Renal cortical epithelial cell (primary cell): ENCODE measurements at regions not wholly inside any gene's neighbourhood (a gene's known extent, or its start where the extent isn't known, plus 50 kb on each side); places are given as distances from the start of the nearest gene placed in this dataset.
"Not testable (repeated sequence)": the region's sequence is repeated elsewhere in the genome, so short reads cannot be mapped to it uniquely, and the experiment has no call there.

Experiments used
- DNase-seq: peaks from one replicate; pipeline ENCODE4 v3.0.0-alpha.2; 2011; ENCODE audit warnings: low read depth

DNA sequence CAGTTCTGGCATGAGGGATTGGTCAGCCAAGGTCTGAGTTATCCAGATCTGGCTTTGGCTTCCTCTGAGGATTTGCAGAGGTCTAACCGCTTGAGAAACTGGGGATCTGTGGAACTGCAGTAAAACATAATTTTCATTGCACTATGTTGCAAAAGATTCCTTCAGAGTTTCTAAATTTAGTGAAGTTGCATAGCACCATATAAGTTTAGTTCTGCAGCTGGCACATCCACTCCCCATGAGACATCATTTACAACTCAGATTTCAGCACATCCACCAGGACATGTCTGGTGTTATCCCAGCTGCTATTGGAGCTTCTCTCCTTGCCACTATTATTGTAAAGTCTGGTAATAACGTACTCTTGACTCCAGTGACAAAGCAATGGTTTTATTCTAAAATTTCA lies 181.5 kb downstream of the CWF19L2 start:
- DNase-seq, result no peak

DNA sequence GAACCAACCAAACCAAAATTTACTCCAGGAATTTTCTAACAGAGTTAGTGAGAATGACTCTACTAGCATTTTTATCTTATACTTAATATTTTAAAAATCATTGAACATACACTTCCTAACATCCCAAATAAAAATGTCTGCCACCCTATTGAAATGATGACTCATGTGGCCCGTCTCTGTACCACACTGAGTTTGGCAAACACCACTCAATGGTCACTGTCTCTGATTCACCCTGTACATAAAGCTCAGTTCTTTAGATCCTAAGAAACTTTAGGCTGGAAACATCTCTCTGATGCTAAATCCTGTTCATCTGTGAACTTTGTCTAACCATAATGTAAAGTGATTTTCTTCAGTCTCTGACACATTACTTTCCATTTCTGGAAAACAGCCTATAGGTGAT lies 182.0 kb downstream of the CWF19L2 start:
- no peak for DNase-seq

DNA sequence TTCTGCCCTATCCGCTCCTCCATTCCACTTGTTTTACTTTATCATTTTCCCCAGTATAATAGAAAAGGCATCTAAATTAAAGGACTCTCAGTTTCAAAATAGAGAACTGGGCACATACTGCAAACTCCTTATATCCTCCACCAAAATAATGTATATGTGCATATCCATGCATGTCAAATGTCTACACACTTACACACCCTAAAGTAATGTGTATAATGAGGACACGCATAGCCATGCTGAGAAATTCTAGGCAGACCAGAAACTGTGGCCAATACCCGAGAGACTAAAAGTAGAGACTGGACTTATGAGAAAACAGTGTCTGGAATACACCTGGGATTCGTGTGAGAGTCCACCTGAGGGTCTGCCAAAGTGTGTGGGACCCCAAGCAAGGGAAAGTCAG lies 183.5 kb downstream of the CWF19L2 start:
- no peak for DNase-seq

DNA sequence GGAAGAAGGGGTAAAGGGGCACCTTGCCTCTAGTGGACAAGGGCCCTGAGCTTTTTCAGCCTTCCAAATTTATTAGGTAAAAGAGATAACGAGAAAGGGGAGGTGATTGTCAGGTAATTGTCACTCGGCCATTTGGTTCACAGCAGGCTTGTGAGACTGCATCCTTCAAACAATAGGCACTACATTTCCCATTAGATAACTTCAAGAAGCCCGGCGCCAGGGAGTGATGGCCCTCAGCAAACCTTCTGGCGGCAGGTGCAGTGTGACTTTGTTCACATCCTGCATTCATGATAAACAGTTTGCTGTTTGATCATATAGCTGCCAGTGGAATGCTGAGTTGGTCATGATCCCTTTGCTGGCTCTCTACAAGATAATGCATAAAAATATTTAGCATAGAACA lies 185.1 kb downstream of the CWF19L2 start:
- DNase-seq, result no peak

DNA sequence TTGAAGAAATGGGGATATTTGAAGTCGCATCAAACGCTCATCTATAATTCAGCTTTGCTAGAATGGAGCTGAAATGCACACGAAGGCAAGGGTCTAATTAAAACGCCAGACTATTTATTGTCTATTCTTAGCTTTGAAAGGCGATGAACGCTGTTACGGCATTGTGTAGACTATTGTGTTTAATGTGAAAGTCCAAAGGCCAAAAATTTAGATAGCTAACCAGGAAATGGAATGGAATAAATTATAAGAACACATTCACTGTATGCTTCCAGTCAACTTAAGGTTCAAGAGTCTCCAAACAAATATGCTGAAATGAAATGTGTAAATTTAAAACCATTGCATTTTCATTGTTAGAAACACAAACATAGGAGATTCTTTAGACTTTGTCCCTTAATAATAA lies 186.2 kb downstream of the CWF19L2 start:
- DNase-seq, result no peak

DNA sequence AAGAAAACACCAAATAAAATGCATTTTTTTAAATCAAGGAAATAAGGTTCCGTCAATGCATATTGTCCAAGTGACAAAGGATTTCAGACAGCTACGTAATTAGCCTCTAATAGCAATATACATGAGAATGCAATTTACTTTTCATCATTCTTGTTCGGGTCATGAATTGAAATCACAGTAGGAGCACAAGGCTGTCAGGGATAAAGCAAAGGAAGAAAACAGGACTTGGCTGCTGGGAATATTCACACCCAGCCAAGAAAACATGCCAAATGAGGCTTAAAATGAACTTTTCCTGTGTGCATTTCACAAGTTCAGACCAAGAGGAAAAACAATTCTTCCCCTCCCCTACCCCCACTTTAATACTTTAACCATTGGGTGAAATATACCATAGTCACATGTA lies 188.6 kb downstream of the CWF19L2 start:
- DNase-seq, result no peak

DNA sequence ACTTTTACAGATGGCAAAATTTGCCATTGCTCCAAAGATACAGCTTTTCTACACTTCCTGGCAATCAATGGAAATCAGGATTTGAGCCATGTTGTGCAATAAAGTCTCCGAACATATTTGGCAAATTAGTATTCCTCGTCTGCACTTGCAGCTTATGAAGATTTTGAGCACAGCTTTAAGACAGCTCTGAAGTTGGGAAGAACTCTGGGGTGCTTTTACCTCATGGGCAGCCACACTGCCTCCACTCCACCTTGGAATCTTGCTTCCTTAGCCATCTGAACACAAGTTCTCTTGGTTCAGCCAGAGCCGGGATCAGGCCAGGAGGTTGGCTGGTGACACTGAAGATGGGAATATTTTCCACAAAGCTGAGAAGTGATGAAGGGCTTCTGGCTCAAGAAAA lies 191.2 kb downstream of the CWF19L2 start:
- no peak for DNase-seq

DNA sequence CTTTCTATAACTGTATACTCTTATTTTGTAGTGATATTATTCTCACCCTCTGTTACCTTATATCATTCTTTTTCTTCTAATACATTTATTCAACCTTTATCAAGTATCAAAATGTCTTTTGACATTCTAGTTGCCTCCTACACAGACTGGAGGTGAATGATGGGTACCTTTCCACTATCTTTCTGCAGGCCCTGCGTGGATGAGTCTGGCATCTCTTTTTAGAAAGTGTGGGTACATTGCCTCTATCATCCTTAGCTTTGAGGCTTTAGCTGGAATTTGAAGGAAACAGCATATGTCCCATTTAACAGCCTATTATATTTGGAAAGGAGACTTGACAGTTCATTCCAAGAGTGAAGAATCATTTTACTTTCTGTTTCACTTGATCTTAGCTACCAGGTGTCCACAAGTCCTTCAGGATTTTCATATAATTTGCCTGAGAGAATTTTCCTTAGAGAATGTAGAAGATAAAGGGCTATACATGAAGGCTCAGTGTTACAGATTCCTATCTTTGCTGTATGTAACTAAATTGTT lies 192.0 kb downstream of the CWF19L2 start:
- no peak for DNase-seq

DNA sequence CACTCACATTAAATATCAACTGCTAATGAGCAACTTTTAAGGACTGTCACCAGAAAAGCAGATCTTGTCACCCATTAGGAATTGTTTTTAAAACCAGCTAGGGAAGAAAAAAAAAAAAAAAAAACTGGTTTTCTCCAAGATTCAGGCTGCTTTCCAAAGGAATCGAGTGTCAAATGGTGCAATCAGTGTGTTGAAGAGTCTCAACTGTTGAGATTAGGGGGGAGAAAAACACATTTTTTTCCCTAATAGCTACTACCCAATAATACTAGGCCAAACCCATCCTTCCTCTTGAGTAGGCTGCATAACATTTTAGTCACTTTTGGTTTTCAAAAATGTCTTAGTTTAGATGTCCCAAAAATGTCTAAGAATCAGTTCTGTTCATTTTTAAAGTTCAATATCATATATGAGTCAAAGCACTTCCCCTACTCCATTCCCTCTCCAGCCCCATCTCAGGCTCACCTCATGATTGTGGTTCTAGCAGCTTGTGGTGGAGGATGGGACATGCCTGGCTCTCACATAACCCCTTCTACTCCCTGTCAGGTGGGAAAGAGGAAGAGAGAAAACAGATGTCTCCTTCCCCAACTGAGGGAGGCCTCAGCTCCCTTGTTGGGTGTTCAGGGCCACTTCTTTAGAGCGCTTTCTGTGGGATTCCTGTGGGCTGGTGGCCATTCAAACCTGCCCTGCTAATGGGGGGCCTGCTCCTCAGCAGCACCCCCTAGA lies 193.6 kb downstream of the CWF19L2 start:
- DNase-seq, result no peak

DNA sequence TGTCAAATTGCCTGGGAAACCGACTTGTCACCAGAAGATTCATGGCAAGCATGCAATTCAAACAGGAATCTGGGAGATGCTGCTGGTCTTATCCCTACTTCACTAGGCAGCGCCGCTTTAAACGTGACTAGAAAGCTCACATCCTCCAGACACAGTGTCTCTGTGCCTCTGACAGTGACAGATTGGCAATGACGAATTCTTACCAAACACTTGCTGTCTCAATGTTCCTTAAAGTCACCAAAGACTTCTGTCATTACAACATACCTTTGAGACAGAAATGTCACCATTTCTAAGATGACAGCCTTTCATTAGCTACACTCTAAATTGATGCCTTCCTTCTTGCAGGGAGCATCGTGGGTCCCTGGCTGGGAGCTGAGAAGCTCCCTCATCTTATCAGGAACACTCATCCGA lies 197.8 kb downstream of the CWF19L2 start:
- DNase-seq, result no peak

DNA sequence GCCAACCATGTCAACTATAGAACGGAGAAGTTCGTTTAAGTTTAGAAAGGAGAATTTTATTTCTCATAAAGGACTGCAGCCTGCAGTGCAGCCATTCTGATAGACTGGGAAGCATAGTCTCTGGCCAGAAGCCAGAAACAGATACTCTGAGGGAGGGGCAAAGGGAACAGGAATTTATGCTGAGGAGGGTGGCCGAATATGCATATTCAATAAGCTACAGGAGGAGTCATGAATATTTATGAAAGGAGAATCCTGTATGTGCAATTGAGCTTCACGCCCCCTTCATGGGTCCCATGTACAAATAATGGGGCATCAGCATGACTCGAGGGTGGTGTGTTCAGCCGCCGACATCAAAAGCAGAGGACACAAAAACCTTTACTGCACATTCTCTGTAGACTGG lies 199.9 kb downstream of the CWF19L2 start:
- DNase-seq, result no peak

DNA sequence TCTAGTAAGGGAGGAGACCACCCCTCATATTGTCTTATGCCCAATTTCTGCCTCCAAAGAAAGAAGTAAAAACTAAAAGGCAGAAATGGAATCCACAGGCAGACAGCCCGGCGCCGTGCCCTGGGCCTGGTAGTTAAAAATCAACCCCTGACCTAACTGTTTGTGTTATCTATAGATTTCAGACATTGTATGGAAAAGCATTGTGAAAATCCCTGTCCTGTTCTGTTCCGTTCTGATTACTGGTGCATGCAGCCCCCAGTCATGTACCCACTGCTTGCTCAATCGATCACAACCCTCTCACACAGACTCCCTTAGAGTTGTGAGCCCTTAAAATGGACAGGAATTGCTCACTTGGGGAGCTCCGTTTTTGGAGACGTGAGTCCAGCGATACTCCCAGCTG lies 204.0 kb downstream of the CWF19L2 start:
- DNase-seq, result not testable (repeated sequence)

DNA sequence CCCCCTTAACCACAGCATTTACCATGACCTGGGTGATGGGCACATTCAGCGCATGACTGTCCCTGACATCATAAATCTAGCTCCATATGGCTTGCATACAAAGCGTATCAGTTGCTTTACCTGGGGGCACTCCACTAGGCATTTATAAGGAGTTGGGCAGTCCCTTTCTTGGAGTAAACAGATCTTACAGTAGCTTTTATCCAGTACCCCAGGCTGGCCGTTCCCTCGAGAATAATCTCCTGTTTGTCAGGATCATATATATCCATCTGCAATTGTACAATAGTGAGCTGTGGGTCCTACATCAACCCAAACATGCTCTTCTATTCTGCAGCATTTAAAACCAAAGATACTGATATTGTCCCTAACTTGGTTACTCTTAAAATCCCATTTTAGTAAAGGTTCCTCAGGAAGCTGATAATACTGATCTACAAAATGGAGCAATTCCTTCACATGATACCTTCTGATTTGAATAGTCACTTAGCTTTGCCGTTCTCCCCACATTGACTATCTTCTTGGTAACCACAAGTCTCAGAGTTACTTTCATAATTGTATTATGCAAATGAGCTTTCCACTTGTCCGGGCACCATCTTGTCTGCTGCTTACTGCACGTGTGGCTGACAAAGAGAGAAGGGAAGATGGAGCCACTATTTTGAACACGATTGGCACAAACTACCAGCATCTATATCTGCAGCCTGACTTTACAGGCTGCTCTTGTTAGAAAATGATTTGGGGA lies 205.0 kb downstream of the CWF19L2 start:
- no peak for DNase-seq

DNA sequence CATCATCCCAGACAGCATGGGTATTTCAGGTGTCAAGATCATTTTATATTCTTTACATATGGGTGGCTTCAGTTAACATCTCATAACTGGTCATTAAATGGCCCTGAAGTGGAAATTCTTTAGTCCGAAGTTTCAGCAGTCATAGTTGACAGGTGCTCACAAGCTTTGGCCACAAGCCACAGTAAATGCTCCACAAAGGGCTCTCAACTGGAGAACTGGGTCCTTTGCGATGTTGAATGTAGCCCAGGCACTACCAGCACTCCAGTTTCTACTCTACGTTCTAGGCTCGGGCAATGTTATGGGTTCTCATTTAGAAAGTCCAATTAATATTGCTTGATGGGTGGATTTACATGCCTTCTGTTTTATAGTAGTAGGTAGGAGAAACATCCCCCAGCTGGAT lies 206.3 kb downstream of the CWF19L2 start:
- no peak for DNase-seq

DNA sequence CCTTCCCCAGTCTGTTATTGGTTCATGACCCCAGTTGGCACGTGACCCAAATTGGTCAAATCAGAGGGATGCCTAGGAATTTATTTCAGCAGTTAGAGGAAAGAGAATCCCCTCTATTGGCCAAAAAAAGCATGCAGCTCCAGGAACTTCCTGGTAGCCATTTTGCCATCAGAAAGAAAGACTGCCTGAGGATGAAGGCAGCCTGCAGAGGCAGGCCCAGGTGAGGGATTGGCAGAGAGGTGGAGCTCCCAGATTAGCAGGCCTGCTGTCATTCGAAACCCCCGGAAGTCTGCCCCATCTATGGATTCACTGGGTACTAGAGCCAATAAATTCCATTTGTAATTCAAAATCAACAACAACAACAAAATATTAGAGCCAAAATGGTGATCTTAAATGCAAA lies 207.6 kb downstream of the CWF19L2 start:
- no peak for DNase-seq

DNA sequence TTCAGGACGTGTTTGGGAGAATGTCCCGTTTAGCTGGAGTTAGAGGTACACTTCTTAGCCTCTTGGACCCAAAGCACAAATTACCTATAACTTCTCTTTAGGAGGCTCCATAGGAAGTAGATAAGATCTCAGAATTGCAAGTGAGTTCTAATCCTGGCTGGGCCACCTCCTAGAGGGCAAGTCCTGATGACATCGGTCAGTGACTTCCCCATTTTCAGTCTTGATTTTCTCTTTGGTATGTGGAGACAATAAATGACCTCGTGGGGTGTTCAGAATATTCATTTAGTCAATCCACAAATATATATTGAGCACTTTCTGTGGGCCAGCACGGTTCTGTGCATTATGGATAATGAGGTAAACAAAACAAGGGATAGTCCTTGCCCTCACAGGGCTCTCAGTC lies 208.6 kb downstream of the CWF19L2 start:
- no peak for DNase-seq

DNA sequence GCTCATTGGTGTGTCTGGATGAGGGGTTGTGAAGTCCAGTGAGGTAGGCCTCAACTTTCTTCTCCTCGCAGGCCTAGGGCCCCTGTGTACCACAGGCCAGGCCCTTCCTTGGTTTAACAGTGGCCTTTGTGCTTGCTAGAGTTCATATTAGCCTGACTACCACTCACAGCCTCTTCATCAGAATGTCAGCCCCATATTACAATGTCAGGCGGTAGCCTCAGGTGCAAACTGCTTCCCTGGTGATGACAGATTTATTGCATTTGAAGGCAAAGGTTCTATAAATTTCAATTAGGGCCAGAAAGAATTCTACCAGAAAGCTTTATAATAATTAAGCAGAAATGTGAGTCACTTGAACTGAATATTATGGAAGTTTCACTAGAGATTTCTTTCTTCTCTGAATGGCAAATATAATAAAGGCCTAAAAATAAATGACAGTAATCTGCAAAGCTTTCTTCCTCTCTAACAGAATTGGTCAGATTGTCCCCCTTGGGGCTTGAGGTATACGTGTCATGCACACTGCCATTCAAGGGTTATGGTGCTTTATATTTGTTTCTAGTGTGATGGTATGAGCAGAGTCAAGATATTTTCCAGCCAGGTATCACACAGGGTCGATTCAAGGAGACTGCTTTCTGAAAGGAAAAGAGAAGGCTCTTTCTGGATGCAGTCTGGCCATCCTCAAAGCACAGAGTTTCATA lies 210.3 kb downstream of the CWF19L2 start:
- DNase-seq, result no peak

DNA sequence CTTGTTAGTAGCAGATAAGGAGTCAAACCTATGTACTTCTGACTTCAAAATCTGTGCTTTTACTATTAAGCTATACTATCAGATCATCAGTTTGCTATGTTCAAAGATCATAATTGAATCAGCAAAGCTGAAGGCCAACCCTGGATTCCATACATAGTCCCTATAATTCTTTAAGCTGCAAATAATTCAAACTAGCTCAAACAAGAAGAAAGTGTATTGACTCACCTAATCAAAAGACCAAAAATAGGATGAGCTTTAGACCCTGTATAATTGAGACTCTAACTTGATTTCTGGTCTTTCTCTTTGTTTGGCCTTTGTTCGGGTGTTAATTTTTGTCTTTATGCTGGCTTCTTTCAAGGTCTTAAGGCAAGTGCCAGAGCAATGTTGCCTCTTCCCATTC lies 213.7 kb downstream of the CWF19L2 start:
- DNase-seq, result no peak

DNA sequence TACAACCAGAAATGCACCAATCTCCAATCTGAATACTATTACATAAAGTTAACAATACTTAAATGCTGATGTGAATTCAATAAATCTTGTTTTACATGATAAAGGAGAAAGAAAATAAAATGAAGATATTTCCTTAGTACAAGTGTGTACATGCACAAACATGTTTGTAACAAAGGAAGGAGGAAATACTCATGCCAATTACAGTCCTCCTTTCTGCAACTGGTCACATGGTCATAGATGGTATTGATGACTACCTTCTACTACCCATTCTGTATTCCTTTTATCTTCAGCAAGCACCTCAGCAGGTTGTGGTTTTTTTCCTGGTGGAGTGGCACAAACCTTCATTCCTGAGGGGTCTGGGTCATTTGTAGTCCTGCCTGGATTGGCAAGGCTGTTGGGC lies 214.2 kb upstream of the GUCY1A2 start:
- no peak for DNase-seq

DNA sequence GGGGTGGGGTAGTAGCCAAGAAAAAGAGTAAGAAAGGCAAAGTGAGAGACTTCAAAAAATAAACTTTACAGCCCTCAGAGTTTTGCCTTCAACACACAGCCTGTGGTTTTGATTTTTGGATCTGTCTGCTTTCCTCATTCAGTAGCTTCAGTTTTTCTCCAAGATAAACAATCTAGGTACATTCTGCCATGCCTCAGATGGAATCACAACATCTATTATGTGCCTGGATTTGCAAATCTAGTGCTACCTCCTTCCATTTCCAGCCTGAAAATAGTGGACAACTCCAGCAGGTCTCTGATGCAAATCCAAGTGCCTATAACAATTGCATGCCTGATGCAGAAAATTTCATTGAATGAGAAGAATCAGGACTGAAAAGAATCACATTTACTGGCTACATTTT lies 206.6 kb upstream of the GUCY1A2 start:
- no peak for DNase-seq

DNA sequence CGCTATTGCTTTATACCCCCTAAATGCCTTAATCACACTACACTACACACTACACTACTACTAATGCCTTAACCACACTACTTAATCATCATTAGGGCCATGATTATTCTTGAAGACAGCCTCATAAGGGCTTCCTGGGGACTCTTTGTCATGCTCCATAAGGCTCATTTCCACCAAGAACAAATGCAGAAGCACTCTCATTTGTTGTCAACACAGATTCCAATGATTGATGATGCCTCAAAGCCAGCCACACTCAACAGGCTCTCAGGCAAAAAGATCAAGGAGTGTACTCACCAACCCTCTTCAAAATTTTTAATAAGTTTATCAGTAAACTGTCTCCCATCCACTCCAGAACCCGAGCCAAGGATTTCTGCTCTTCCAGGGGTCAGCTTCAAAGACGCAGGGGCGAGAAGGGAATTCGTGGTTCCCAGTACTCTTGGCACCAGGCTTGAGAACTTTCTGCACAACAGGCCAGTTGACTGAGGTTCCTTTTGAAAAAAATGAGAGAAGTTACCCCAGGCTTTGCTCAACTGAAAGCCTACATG lies 204.7 kb upstream of the GUCY1A2 start:
- no peak for DNase-seq

DNA sequence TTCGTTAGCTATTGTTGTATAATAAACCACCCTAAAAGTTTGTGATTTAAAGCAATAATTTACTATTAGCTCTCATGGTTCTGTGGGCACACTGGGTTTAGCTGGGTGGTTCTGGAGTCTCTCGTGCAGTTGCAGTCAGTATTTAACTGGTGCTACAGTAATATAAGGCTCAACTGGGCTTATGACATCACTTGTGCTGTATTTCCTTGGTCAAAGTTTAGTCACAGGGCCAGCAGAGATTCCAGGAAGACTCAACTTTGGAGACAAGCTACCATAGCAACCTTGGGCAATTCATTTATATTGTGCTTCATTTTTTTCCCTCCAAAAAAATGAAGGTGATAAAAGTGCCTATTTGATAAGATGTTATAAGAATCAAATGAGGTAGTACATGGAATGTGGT lies 204.2 kb upstream of the GUCY1A2 start:
- no peak for DNase-seq
